K562 (cell line): ENCODE measurements at regions not wholly inside any gene's neighbourhood (a gene's known extent, or its start where the extent isn't known, plus 50 kb on each side); places are given as distances from the start of the nearest gene placed in this dataset.

Source experiments
- ATAC-seq: fragments of 200-7000 bp; cut with Tn5 transposase; 3 replicates; pipeline ENCODE4 v1.9.1; 2020; ENCODE audit warnings: moderate library complexity
- BruUV-seq: library from RNA; stranded (reverse); fragments of 400-500 nt; replicated peaks from 2 replicates; lab custom pipeline; 2021; lab: Mats Ljungman, UMichigan
- CTCF ChIA-PET: fragments of 300-600 bp; formaldehyde crosslinking; extraction: SDS; loops from one replicate; lab custom pipeline; 2021; ENCODE audit warnings: low intra/inter-chr PET ratio; lab: Yijun Ruan, JAX
- POLR2A ChIA-PET: fragments of 300-600, 350-650 bp; sonication (Branson Sonifier 250); formaldehyde crosslinking; extraction: SDS; loops from one replicate; lab custom pipeline; 2021; ENCODE audit warnings: antibody characterized with exemption, inconsistent platforms; lab: Yijun Ruan, JAX
- DNase-seq, 4 experiments: peaks; one replicate each; pipeline versions ENCODE4 v3.0.0 to v3.0.0-alpha.2; 2011 to 2018; ENCODE audit warnings: low spot score in 3 of 4, mixed read lengths in 3 of 4; ENCODE audit errors: extremely low read depth in 1 of 4
- FAIRE-seq: peaks from 2 replicates; lab custom pipeline; 2011; peaks lifted over from hg19 to GRCh38; lab: Jason Lieb, UNC
- H2AFZ ChIP-seq: 2 replicates; pipeline ENCODE4 v1.6.0; 2011; ENCODE audit warnings: low read depth, low read length, control low read depth, inconsistent platforms
- H3K27ac ChIP-seq: fragments of 200-600 bp; 3 replicates; pipeline ENCODE4 v1.8.0; 2011; ENCODE audit warnings: low read depth, mild to moderate bottlenecking, control low read depth, inconsistent platforms, low read length, moderate library complexity, mixed read lengths; ENCODE audit errors: extremely low read depth
- H3K27me3 ChIP-seq, 2 experiments: fragments of 300-600 bp in 1 of 2; 2 replicates in 1 of 2; 3 replicates in 1 of 2; pipeline versions ENCODE4 v1.6.0 to v1.8.0; 2011; ENCODE audit warnings: inconsistent platforms in 2 of 2, low read length in 2 of 2, mild to moderate bottlenecking in 1 of 2, mixed read lengths in 1 of 2, moderate library complexity in 1 of 2; ENCODE audit not compliant: control insufficient read depth in 2 of 2, insufficient read depth in 2 of 2
- H3K36me3 ChIP-seq: fragments of 300-600 bp; 3 replicates; pipeline ENCODE4 v1.8.0; 2011; ENCODE audit warnings: mild to moderate bottlenecking, low read length, inconsistent platforms; ENCODE audit not compliant: control insufficient read depth, insufficient read depth
- H3K4me1 ChIP-seq, 2 experiments: fragments of 200-600 bp in 1 of 2; replicated peaks in 1 of 2; 2 replicates in 1 of 2; 3 replicates in 1 of 2; pipeline versions ENCODE4 v1.5.1 to v1.8.0; 2011; ENCODE audit warnings: inconsistent platforms in 2 of 2, low read length in 2 of 2, mild to moderate bottlenecking in 1 of 2, mixed read lengths in 1 of 2, moderate library complexity in 1 of 2; ENCODE audit not compliant: control insufficient read depth in 2 of 2, insufficient read depth in 2 of 2
- H3K4me2 ChIP-seq: 2 replicates; pipeline ENCODE4 v1.6.1; 2011; ENCODE audit warnings: low read length, control low read depth, inconsistent platforms, mixed read lengths; ENCODE audit not compliant: insufficient read depth
- H3K4me3 ChIP-seq: fragments of 200-600 bp; sonication (generic), shearing (Covaris generic); 2 replicates; pipeline ENCODE4 v1.5.1; 2016; ENCODE audit warnings: control low read depth, inconsistent platforms
- H3K79me2 ChIP-seq: fragments of 200-600 bp; 3 replicates; pipeline ENCODE4 v1.8.0; 2011; ENCODE audit warnings: low read length, inconsistent platforms; ENCODE audit not compliant: control insufficient read depth, insufficient read depth
- H3K9ac ChIP-seq, 2 experiments: 2 replicates each; pipeline versions ENCODE4 v1.6.0 to v1.6.1; 2011; ENCODE audit warnings: low read depth in 2 of 2, low read length in 2 of 2, control low read depth in 1 of 2, inconsistent platforms in 1 of 2, mild to moderate bottlenecking in 1 of 2, mixed read lengths in 1 of 2; ENCODE audit not compliant: insufficient read depth in 1 of 2
- H3K9me1 ChIP-seq: one replicate; pipeline ENCODE4 v1.6.0; 2011; ENCODE audit warnings: inconsistent platforms, mild to moderate bottlenecking, low read length, moderate library complexity; ENCODE audit not compliant: control insufficient read depth, insufficient read depth
- H3K9me3 ChIP-seq: replicated peaks from 2 replicates; pipeline ENCODE4 v1.5.1; 2011; ENCODE audit warnings: low read depth, low read length, inconsistent platforms; ENCODE audit not compliant: control insufficient read depth, insufficient read depth
- H4K20me1 ChIP-seq: replicated peaks from 2 replicates; pipeline ENCODE4 v1.6.1; 2011; ENCODE audit warnings: low read length, inconsistent platforms, mixed read lengths; ENCODE audit not compliant: control insufficient read depth, insufficient read depth
- CBX2 ChIP-seq: fragments of 200-600 bp; sonication (generic); IDR thresholded peaks from one replicate; pipeline ENCODE4 v1.6.1; 2012; ENCODE audit warnings: mild to moderate bottlenecking, low read length, inconsistent platforms; ENCODE audit not compliant: insufficient read depth, poor library complexity, severe bottlenecking
- ETV6 ChIP-seq, 3 experiments: fragments of 150-350 bp in 1 of 3; sonication (generic) in 1 of 3; formaldehyde crosslinking in 1 of 3; IDR thresholded peaks; 2 replicates each; pipeline versions ENCODE4 v1.6.1 to v1.8.0; 2014 to 2022; ENCODE audit warnings: borderline replicate concordance in 2 of 3, low read depth in 2 of 3, antibody characterized with exemption in 1 of 3, low read length in 1 of 3, mild to moderate bottlenecking in 1 of 3, missing genetic modification reagents in 1 of 3
- MAX ChIP-seq: sonication (generic); formaldehyde crosslinking; IDR thresholded peaks from 2 replicates; pipeline ENCODE4 v1.9.0; 2022; ENCODE audit warnings: mild to moderate bottlenecking, missing genetic modification reagents
- PTTG1 ChIP-seq: fragments of 450-650 bp; IDR thresholded peaks from 2 replicates; pipeline ENCODE4 v1.6.1; 2016; ENCODE audit warnings: low read depth, mild to moderate bottlenecking, missing genetic modification characterization, missing compliant biosample characterization
- STAT5A ChIP-seq: IDR thresholded peaks from 2 replicates; pipeline ENCODE4 v1.6.1; 2012; ENCODE audit warnings: low read length, inconsistent platforms, borderline replicate concordance
- TAF9B ChIP-seq: fragments of 450-650 bp; IDR thresholded peaks from 2 replicates; pipeline ENCODE4 v1.6.1; 2018; ENCODE audit warnings: mild to moderate bottlenecking; ENCODE audit not compliant: partially characterized antibody
- TSC22D4 ChIP-seq: fragments of 450-650 bp; IDR thresholded peaks from 2 replicates; pipeline ENCODE4 v1.6.1; 2016; ENCODE audit warnings: missing genetic modification characterization, missing biosample characterization, control low read depth
- ZBTB40 ChIP-seq, 2 experiments: fragments of 450-650 bp in 1 of 2; sonication (generic) in 1 of 2; formaldehyde crosslinking in 1 of 2; IDR thresholded peaks; 2 replicates each; pipeline versions ENCODE4 v1.7.1 to v1.9.0; 2016 to 2022; ENCODE audit warnings: inconsistent platforms in 1 of 2, mild to moderate bottlenecking in 1 of 2, missing genetic modification reagents in 1 of 2
- ZNF133 ChIP-seq: fragments of 250-450 bp; sonication (Bioruptor Pico); IDR thresholded peaks from 2 replicates; pipeline ENCODE4 v1.4.0; 2020; ENCODE audit warnings: mild to moderate bottlenecking
- ZNF449 ChIP-seq: fragments of 250-450 bp; sonication (Bioruptor Pico); IDR thresholded peaks from 2 replicates; pipeline ENCODE4 v1.8.0; 2022; ENCODE audit warnings: moderate library complexity, mild to moderate bottlenecking, inconsistent platforms
- WGBS: fragments of 100-300 bp; shearing (Covaris generic); methylation state at CpG from one replicate; pipeline ENCODE4 v1.1.6; 2016; ENCODE audit warnings: low coverage, mixed read lengths; ENCODE audit not compliant: insufficient coverage; ENCODE audit errors: missing lambda C conversion rate; 5-methylcytosine and 5-hydroxymethylcytosine counted together
- in situ Hi-C: fragments of 300-500 bp; cut with MboI; formaldehyde crosslinking; loops from 4 replicates; pipeline ENCODE4 v1.15.0; 2018; ENCODE audit warnings: inconsistent platforms, mixed read lengths
- intact Hi-C: fragments of 100-400 bp; cut with micrococcal nuclease; formaldehyde crosslinking; loops from 2 replicates; pipeline ENCODE4 v1.14.2; 2022

GRCh38 chr3:88584451-88584850 lies 434.7 kb downstream of the C3orf38 start:
- no peak for DNase-seq
- intact Hi-C loops: no loop called here
- no peaks in the 10 kb centered on the region for H3K79me2 ChIP-seq
- no peaks in the 10 kb centered on the region for H3K9me1 ChIP-seq
- no peaks in the 10 kb centered on the region for H4K20me1 ChIP-seq
- ChIA-PET POLR2A (no interaction called here), CTCF (no interaction called here)
- no peak overlapping the region for H3K9ac ChIP-seq
- no peak overlapping the region for H2AFZ ChIP-seq
- H3K36me3 ChIP-seq: no peaks in the 10 kb centered on the region
- BruUV-seq: no TSS peak
- H3K4me3 ChIP-seq: no peak overlapping the region
- no peaks in the 10 kb centered on the region for H3K4me1 ChIP-seq
- TF ChIP-seq ZBTB40 (IDR thresholded peaks at IDR 0.05) (no peak), ZBTB40 (CRISPR knock-in tag; IDR thresholded peaks at IDR 0.05) (no peak), PTTG1 (tag) (no peak), TAF9B (no peak), MAX (CRISPR knock-in tag) (no peak), TSC22D4 (no peak), STAT5A (no peak), ZNF449 (CRISPR knock-in tag) (no peak), CBX2 (no peak), ETV6 (IDR thresholded peaks at IDR 0.05; ENCODE audit: borderline replicate concordance in 1 of 2, low read depth in 2 of 2, low read length in 1 of 2) (no peak), ETV6 (CRISPR knock-in tag; IDR thresholded peaks at IDR 0.05; ENCODE audit: borderline replicate concordance) (no peak), ZNF133 (CRISPR knock-in tag) (no peak)
- TF ChIP-seq, all 486 proteins: peak for 0
- 4% methylated on average over 3 of the region's 3 CpGs for WGBS
- Histone ChIP-seq H3K27me3 (no peaks in the 10 kb centered on the region), H3K9me3 (no peaks in the 10 kb centered on the region), H3K27ac (no peak overlapping the region), H3K4me2 (no peak overlapping the region)
- FAIRE-seq (no peak), ATAC-seq (no peak)
- in situ Hi-C loops: no loop called here
